ENCODE measurements at regions not wholly inside any gene's neighbourhood (a gene's known extent, or its start where the extent isn't known, plus 50 kb on each side); places are given as distances from the start of the nearest gene placed in this dataset.

DNA sequence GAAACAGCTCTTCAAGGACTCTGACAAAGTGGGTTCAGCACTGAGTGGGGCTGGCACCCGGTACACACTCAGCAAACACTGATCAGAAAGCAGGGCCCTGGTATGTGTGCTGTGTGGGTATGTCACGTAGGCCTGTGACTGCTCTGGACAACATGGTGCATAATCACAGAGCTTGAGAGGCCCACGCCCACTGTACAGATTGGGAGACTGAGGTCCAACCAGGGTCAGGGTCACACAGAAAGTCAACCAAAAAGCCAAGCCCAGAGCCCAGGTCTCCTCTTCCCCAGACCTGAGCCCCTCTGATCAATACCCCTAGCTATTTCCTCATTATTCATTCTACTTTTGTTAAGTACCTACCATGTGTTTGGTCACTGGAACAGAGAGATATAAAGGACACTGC, 166.1 kb upstream of the LINGO1 start:
- TF ChIP-seq, protein P1, sequence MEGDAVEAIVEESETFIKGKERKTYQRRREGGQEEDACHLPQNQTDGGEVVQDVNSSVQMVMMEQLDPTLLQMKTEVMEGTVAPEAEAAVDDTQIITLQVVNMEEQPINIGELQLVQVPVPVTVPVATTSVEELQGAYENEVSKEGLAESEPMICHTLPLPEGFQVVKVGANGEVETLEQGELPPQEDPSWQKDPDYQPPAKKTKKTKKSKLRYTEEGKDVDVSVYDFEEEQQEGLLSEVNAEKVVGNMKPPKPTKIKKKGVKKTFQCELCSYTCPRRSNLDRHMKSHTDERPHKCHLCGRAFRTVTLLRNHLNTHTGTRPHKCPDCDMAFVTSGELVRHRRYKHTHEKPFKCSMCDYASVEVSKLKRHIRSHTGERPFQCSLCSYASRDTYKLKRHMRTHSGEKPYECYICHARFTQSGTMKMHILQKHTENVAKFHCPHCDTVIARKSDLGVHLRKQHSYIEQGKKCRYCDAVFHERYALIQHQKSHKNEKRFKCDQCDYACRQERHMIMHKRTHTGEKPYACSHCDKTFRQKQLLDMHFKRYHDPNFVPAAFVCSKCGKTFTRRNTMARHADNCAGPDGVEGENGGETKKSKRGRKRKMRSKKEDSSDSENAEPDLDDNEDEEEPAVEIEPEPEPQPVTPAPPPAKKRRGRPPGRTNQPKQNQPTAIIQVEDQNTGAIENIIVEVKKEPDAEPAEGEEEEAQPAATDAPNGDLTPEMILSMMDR (IDR thresholded peaks at IDR 0.05): no peak
- no peak for TF ChIP-seq EZH2phosphoT487 (IDR thresholded peaks at IDR 0.05)

All from neural progenitor cell (in vitro differentiated cells).